ENCODE measurements at regions not wholly inside any gene's neighbourhood (a gene's known extent, or its start where the extent isn't known, plus 50 kb on each side); places are given as distances from the start of the nearest gene placed in this dataset.
"Not testable (repeated sequence)": the region's sequence is repeated elsewhere in the genome, so short reads cannot be mapped to it uniquely, and the experiment has no call there.

GRCh38 chr12:5096241-5096924 is 52.7 kb downstream of the KCNA5 start:
- DNase-seq: no peak

GRCh38 chr12:5097786-5098185 is 54.1 kb downstream of the KCNA5 start:
- no peak for DNase-seq

DNA sequence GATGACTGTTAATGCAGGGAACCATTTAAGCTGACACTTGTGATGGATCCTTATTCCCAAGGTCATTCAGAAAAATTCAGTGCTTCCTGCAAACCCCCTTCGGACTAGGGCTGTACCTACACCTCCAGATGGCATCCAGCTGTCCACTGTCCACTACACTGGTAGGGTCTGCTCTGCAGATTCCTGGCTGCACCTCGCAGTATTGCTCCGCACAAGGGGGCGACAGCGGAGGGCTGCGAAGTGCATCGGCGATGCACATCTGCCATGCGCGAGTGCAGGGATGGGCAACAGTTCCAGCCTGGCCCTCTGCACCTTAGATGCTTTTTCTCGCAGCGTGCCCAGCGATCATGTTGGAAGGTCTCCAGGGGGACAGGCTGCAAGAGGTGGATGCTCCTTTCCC is 55.5 kb downstream of the KCNA5 start:
- no peak for DNase-seq

DNA sequence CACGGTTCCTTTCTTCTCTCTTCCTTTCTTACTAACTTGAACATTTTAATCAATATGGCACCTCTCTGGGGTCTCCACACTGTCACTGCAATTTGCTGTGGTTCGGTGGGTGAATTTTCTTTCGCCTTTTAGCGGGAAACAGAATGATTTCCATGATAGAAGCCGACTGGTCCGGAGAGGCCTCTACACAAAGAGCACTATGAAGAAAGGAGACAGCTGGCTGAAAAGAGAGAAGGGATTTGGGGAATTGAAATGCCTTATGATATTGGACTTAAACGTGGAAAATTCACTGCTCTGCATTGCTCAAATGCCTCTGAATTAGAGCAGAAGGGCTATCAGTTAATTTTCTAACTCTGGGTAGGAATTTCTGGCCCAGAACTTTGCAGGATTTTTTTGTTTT is 55.9 kb downstream of the KCNA5 start:
- DNase-seq: no peak

GRCh38 chr12:5101686-5102085 is 58.0 kb downstream of the KCNA5 start:
- DNase-seq: no peak

DNA sequence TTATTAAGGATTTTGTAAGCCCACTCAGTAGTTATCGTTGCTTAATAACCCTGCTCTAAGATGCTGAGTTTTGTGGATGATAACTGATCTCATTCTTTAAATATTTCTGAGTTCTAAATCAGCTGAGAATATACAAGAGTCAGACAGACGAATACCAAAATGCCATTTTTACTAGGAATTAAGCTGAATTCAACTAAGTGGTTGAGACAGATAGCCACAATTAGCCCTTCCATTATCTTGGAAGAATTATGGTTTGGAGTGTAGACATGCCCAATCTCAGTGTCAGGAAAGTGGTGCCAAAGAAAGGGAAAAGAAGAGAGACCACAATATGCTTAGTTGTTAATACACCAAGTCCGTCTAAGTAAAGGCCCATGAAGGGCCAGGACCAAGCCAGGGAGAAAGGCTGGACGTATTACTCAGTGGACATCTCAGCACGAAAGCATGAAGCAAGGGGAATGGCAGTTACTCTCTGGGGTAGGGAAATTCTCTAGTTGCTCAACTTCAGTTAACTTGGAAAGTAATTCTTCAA is 58.6 kb downstream of the KCNA5 start:
- no peak for DNase-seq

- DNase-seq: no peak
Observed at GRCh38 chr12:5102806-5103205, 59.1 kb downstream of the KCNA5 start.

DNA sequence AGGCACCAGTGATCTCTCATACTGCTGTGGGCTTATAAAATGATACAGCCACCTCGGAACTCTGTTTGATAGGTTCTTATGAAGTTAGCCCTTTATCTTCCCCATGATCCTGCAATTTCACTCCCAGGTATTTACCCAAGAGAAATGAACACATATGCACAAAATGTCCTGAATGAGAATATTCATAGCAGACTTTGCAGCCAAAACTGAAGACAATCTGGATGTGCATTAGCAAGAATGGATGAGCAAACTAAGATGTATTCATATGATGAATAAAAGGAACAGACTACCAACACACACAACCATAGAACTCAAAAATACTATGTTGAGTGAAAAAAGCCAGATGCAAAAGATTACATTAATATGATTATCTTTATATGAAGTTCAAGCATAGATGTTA is 66.7 kb downstream of the KCNA5 start:
- no peak for DNase-seq

DNA sequence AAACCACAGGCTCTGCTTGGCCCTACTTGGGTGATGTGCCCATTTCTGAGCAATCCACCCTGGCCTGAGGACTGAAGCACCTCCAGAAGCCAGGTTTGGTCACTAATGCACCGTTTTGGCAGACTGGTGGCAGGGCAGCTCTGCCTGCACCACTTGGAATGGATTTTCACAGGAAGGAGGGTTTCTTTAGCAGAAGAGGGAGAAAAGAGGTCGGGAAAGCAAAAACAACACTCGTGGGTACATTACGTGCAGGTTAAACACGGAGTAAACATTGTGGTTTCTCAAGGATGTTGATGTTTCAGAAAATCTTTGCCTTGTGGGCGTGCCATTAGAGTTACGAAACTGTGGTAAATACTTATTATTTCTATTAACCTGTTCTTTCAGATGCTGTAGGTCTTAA is 70.8 kb downstream of the KCNA5 start:
- no peak for DNase-seq

- not testable (repeated sequence) for DNase-seq
Observed at GRCh38 chr12:5121784-5122183, 78.1 kb downstream of the KCNA5 start.

- DNase-seq: not testable (repeated sequence)
Observed at GRCh38 chr12:5122256-5122831, 78.7 kb downstream of the KCNA5 start.

GRCh38 chr12:5123921-5124320 is 80.2 kb downstream of the KCNA5 start:
- no peak for DNase-seq

DNA sequence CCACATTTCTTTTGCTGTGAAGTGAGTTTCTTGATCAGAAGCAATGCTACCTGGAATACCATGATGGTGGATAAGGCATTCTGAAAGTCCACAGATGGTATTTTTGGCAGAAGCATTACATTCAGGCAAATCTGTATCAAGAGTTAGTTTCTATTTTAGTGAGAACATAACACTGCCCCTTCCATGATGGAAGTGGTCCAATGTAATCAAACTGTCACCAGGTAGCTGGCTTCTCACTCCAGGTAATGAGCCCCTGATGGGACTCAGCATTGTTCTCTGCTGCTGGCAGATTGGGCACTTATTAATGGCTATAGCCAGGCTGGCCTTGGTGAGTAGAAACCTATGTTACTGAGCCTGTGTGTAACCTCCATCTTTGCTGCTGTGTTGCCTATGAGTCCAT is 80.7 kb downstream of the KCNA5 start:
- DNase-seq: no peak

GRCh38 chr12:5134861-5135525 is 91.3 kb downstream of the KCNA5 start:
- DNase-seq: no peak

- no peak for DNase-seq
Observed at GRCh38 chr12:5138256-5138655, 94.6 kb downstream of the KCNA5 start.

DNA sequence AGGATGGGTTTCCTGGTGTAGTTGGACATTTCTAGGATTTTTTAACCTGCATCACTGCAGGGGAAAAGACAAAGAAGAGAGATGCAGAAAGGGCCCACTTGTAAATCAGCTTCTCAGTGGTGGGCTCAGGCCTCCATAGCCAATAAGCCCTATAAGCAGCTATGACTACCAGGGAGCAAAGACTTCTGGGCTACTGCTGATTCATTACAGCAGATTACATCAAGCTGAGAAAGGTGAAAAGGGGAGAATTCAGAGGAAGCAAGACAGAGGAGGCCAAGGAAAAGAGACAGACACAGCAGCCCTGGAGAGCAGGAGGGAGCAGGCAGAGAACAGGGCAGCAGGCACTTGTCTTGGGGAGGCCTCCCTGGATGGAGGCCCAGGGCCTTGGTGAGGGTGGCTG is 95.2 kb downstream of the KCNA5 start:
- DNase-seq: no peak

GRCh38 chr12:5139751-5140150 is 96.1 kb downstream of the KCNA5 start:
- no peak for DNase-seq

- no peak for DNase-seq
Observed at GRCh38 chr12:5140190-5140589, 96.5 kb downstream of the KCNA5 start.

- no peak for DNase-seq
Observed at GRCh38 chr12:5148880-5149279, 105.2 kb downstream of the KCNA5 start.

DNA sequence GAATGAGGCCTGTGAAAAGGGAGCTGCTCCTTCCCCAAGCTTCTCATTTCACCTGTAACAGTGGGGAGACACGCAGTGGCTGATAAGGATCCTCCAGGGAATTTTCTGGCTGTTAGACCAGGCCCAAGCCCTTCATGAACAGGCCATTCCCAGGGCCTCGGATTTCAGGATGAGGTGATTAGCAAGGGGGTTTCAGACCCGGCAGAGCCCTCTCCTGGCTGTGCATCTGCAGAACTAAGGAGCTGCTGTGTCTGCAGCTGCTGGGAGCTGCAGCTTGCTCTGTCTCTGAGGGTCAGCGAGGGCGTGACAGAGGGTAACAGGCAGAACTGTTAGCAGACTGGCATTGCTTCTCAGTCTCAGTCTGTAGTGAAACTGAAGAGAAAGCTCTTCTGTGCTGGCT is 110.4 kb downstream of the KCNA5 start:
- DNase-seq: no peak

DNA sequence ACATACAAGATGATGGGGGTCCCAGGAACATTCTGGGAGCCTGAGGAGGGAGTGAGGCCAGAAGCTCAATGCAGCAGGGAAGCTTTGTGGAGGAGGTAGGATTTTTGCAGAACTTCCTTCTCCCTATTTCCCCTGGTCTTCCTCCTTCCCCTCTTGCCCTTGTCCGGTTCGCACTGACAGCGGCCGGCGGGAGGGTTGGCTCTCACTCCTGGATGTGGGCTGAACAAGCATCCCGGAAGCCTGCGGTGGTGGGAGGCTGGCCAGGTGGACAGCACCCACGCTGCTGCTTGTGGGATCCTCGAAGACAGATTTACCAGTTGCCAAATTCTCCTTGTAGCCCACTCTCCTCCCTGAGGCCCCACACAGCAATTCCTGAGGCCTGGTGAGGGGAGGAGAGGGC is 112.2 kb downstream of the KCNA5 start:
- no peak for DNase-seq

DNA sequence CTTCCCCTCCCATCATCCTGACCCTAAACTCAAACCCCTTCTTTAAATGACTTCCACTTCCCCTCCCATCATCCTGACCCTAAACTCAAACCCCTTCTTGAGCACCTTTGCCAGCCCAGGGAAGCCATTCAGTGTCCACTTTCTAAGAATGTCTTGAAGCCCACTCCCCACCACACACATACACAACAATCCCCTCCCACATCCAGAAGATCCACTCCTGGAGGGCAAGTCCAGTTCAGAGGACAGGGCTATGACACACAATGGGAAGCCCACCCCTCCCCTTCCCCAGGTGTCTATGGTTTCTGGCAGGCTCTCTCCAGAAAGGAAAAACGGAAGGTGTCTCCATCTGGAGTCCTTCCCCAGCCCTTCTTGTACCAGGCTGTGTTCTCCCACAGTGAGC is 117.1 kb downstream of the KCNA5 start:
- DNase-seq: no peak

DNA sequence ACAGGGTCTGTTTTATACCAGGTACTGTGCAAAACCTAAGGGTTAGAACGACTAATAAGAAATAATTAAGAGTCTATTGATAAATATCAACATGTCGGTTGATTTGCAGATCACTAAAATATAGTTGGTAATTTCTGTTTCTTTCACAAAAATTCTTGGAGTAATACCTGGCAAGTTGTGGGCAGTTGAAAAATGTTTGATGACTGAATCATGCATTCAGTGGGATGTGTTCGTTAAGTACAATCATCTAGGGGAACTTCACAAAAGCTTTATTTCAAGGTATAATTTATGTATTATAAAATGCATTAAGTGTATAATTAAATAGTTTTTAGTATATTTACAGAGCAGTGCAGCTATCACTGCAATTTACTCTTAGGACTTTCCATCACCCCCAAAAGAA is 120.0 kb downstream of the KCNA5 start:
- no peak for DNase-seq

DNA sequence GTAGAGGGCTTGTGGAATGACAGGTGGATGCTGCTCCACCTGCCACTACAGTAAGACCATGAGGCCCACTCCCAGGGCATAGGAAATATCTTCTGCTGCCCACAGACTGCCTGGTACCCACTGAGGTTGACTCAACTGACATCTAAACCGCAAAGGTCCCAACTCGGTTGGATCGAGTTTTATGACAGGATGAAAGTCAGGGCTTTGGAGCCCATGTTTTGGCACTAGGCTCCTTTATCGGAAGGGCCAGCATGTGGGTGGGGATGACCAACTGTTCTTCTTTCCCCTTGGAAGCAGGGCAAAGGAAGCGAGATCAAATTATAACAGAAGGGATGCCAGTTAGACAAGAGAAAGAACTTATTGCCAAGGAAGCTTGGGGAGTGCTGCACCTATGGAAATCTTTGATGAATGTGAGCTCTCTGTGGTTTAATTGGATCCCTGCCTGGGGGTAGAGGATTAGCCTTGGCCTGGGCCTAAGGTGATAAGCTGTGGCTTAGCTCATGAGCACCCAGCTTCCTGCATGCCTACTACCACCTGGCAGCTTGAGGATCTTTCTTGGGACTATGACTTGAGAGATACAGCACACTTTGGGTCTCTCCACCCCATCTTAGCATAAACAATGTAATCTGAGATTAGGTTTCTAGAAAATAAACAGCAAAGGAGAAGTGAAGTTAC is 121.8 kb downstream of the KCNA5 start:
- no peak for DNase-seq
